HL-60 (cell line): ENCODE measurements at regions not wholly inside any gene's neighbourhood (a gene's known extent, or its start where the extent isn't known, plus 50 kb on each side); places are given as distances from the start of the nearest gene placed in this dataset.

ENCODE experiments used
- DNase-seq, 2 experiments: peaks; one replicate each; pipeline ENCODE4 v3.0.0-alpha.2; 2010 to 2020; ENCODE audit warnings: low read depth in 1 of 2, low spot score in 1 of 2
- H3K27ac ChIP-seq: fragments of 250-450 bp; sonication (Bioruptor Pico); replicated peaks from 2 replicates; pipeline ENCODE4 v1.5.1; 2020; ENCODE audit warnings: mild to moderate bottlenecking, moderate library complexity
- H3K27me3 ChIP-seq: fragments of 250-450 bp; sonication (Bioruptor Pico); 2 replicates; pipeline ENCODE4 v1.5.1; 2021; ENCODE audit warnings: mild to moderate bottlenecking, moderate library complexity; ENCODE audit not compliant: insufficient read depth, poor library complexity, severe bottlenecking
- H3K4me3 ChIP-seq: replicated peaks from 2 replicates; pipeline ENCODE4 v1.5.1; 2011; ENCODE audit warnings: mild to moderate bottlenecking, control low read depth, low read length; ENCODE audit not compliant: insufficient read depth
- GABPA ChIP-seq: IDR thresholded peaks from 2 replicates; pipeline ENCODE4 v1.6.1; 2012; ENCODE audit warnings: low read depth
- POLR2AphosphoS5 ChIP-seq: IDR thresholded peaks from 2 replicates; pipeline ENCODE4 v1.6.1; 2012; ENCODE audit warnings: low read depth
- SPI1 ChIP-seq: IDR thresholded peaks from 2 replicates; pipeline ENCODE4 v1.6.1; 2012; ENCODE audit warnings: low read depth, mild to moderate bottlenecking, borderline replicate concordance
- TF ChIP-seq, protein P1 (sequence below): IDR thresholded peaks from one replicate; pipeline ENCODE4 v1.5.1; 2011; ENCODE audit warnings: low read length, control low read depth, inconsistent platforms; ENCODE audit not compliant: insufficient read depth
- TF ChIP-seq, protein P2 (sequence below): IDR thresholded peaks from 2 replicates; pipeline ENCODE4 v1.6.1; 2012; ENCODE audit warnings: low read depth; ENCODE audit not compliant: insufficient replicate concordance

DNA sequence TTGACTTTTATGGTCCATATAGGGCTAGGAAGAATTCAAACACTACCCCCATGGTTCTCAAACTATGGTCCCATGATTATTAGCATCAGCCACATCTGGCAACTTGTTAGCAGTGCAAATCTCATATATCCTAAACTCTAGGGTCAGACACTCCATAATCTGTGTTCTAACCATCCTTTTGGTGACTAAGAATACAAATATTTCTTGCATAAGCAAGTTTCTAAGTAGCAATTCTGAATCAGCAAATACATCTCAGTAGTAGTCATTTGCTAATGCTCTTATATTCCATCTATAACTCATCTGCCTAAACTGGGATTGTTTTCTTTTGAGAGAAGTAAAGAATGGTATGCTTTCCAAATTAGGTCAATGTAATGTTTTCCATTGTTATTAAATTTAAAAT lies 447.3 kb downstream of the TMX3 start:
- DNase-seq = no peak
- H3K27ac ChIP-seq = no peak overlapping the region
- no peak overlapping the region for H3K4me3 ChIP-seq
- TF ChIP-seq, protein P1, sequence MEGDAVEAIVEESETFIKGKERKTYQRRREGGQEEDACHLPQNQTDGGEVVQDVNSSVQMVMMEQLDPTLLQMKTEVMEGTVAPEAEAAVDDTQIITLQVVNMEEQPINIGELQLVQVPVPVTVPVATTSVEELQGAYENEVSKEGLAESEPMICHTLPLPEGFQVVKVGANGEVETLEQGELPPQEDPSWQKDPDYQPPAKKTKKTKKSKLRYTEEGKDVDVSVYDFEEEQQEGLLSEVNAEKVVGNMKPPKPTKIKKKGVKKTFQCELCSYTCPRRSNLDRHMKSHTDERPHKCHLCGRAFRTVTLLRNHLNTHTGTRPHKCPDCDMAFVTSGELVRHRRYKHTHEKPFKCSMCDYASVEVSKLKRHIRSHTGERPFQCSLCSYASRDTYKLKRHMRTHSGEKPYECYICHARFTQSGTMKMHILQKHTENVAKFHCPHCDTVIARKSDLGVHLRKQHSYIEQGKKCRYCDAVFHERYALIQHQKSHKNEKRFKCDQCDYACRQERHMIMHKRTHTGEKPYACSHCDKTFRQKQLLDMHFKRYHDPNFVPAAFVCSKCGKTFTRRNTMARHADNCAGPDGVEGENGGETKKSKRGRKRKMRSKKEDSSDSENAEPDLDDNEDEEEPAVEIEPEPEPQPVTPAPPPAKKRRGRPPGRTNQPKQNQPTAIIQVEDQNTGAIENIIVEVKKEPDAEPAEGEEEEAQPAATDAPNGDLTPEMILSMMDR = no peak
- TF ChIP-seq POLR2AphosphoS5 = no peak
- no peak for TF ChIP-seq SPI1
- TF ChIP-seq, protein P2, sequence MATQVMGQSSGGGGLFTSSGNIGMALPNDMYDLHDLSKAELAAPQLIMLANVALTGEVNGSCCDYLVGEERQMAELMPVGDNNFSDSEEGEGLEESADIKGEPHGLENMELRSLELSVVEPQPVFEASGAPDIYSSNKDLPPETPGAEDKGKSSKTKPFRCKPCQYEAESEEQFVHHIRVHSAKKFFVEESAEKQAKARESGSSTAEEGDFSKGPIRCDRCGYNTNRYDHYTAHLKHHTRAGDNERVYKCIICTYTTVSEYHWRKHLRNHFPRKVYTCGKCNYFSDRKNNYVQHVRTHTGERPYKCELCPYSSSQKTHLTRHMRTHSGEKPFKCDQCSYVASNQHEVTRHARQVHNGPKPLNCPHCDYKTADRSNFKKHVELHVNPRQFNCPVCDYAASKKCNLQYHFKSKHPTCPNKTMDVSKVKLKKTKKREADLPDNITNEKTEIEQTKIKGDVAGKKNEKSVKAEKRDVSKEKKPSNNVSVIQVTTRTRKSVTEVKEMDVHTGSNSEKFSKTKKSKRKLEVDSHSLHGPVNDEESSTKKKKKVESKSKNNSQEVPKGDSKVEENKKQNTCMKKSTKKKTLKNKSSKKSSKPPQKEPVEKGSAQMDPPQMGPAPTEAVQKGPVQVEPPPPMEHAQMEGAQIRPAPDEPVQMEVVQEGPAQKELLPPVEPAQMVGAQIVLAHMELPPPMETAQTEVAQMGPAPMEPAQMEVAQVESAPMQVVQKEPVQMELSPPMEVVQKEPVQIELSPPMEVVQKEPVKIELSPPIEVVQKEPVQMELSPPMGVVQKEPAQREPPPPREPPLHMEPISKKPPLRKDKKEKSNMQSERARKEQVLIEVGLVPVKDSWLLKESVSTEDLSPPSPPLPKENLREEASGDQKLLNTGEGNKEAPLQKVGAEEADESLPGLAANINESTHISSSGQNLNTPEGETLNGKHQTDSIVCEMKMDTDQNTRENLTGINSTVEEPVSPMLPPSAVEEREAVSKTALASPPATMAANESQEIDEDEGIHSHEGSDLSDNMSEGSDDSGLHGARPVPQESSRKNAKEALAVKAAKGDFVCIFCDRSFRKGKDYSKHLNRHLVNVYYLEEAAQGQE = no peak
- TF ChIP-seq GABPA = no peak
- no peaks in the 10 kb centered on the region for H3K27me3 ChIP-seq

DNA sequence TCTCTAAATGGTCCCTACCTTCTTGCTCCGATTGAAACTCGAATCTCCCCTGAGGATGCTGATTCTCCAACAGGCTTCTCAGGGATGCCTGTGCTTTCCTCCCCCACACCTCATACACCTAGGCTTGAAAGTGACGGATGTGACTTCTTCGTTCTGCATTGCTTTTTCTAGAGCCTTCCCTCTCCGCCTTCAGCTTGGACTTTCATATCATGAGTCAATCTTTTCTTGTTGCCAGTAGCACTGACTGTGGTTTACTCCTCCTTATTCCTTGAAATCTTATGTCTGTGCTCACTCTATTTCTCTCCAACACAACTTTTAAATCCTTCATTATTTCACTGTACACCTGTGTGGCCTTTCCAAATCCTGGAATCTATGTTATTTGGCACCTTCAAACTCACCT lies 451.4 kb downstream of the TMX3 start:
- H3K27ac ChIP-seq = no peak overlapping the region
- no peaks in the 10 kb centered on the region for H3K27me3 ChIP-seq
- H3K4me3 ChIP-seq = no peak overlapping the region
- TF ChIP-seq POLR2AphosphoS5 (no peak), SPI1 (no peak), GABPA (no peak)
- TF ChIP-seq, protein P1 = no peak
- TF ChIP-seq, protein P2 = no peak
- DNase-seq = no peak

DNA sequence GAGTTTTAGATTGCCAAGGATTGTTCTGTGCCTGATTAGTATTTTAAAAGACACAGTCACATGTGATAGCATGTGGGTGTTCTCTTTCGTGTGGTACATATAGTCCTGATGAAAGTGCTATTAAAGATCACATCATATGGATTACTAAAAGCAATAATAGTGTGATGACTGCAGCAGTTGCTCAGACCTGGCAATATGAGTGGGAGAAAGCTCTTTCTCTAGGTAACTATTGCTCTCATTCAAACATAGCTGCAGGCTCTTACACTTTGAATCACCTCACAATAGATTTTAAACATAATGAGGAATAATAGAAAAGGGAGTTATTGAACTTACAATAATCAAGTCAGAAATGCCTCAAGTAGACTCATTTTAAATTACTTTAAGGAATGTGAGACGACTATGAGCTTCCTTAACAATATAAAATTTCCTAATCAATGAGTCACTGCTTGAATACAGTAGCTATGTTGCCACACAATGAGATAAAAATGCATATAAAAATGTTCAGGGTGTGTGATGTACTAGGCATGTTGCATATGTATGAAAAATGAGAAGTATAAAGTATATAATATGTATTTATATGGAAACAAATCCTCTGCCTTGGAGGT lies 452.1 kb downstream of the TMX3 start:
- TF ChIP-seq POLR2AphosphoS5 (no peak), SPI1 (no peak), GABPA (no peak)
- TF ChIP-seq, protein P2 = no peak
- TF ChIP-seq, protein P1 = no peak
- no peak overlapping the region for H3K27ac ChIP-seq
- H3K27me3 ChIP-seq = no peaks in the 10 kb centered on the region
- no peak for DNase-seq
- H3K4me3 ChIP-seq = no peak overlapping the region
